ENCODE measurements at regions not wholly inside any gene's neighbourhood (a gene's known extent, or its start where the extent isn't known, plus 50 kb on each side); places are given as distances from the start of the nearest gene placed in this dataset.

DNA sequence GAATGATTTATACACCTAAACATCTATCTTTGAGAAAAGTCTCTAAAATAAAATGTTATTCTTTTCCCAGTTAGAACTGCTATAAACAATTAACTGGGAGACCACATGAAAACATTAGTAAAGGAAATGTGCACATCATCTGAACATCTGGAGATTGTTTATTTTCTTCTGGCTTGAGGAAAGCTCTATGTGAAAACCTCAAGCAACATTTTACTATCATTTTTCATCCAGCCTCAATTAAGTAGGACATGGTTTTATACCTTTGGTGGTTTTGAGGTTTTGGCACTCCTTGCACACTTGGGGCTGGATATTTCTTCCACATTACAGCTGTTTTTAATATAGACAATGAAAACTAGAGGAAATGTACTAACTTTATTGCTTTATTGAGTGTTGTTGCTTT, 609.5 kb upstream of the SLC8A1 start:
- H3K27ac ChIP-seq = no peak overlapping the region
- H3K9me3 ChIP-seq (ENCODE audit: severe bottlenecking) = no peaks in the 10 kb centered on the region
- TF ChIP-seq, protein P1, sequence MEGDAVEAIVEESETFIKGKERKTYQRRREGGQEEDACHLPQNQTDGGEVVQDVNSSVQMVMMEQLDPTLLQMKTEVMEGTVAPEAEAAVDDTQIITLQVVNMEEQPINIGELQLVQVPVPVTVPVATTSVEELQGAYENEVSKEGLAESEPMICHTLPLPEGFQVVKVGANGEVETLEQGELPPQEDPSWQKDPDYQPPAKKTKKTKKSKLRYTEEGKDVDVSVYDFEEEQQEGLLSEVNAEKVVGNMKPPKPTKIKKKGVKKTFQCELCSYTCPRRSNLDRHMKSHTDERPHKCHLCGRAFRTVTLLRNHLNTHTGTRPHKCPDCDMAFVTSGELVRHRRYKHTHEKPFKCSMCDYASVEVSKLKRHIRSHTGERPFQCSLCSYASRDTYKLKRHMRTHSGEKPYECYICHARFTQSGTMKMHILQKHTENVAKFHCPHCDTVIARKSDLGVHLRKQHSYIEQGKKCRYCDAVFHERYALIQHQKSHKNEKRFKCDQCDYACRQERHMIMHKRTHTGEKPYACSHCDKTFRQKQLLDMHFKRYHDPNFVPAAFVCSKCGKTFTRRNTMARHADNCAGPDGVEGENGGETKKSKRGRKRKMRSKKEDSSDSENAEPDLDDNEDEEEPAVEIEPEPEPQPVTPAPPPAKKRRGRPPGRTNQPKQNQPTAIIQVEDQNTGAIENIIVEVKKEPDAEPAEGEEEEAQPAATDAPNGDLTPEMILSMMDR (IDR thresholded peaks at IDR 0.05; ENCODE audit: low read depth, low read length) = no peak
- H3K4me3 ChIP-seq (ENCODE audit: low read depth, low read length) = no peak overlapping the region
- DNase-seq = no peak
- H3K27me3 ChIP-seq (ENCODE audit: insufficient read depth, low read depth, severe bottlenecking) = no peaks in the 10 kb centered on the region
- no peaks in the 10 kb centered on the region for H3K36me3 ChIP-seq

DNA sequence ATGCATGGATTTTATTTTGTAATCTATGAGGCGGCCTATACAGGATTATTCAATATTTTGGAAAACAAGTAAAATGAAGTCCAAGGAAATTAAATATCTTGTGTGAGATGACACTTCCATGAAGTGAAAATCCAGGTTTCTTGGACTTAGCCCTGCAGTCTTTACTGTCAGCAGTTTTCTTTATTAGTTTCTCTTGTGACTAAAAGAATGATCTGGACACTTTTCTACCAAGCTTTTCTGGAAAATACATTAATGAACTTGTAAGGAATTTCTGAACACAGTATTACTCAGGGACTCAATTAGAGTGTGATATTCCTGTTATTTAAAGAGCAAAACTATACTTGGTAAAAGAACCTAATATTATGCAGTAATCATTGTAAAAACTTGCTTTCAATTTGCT, 610.4 kb upstream of the SLC8A1 start:
- H3K27me3 ChIP-seq (ENCODE audit: insufficient read depth, low read depth, severe bottlenecking) = no peaks in the 10 kb centered on the region
- H3K4me3 ChIP-seq (ENCODE audit: low read depth, low read length) = no peak overlapping the region
- H3K9me3 ChIP-seq (ENCODE audit: severe bottlenecking) = no peaks in the 10 kb centered on the region
- no peak for DNase-seq
- no peaks in the 10 kb centered on the region for H3K36me3 ChIP-seq
- TF ChIP-seq, protein P1 (IDR thresholded peaks at IDR 0.05; ENCODE audit: low read depth, low read length) = no peak
- H3K27ac ChIP-seq = no peak overlapping the region

DNA sequence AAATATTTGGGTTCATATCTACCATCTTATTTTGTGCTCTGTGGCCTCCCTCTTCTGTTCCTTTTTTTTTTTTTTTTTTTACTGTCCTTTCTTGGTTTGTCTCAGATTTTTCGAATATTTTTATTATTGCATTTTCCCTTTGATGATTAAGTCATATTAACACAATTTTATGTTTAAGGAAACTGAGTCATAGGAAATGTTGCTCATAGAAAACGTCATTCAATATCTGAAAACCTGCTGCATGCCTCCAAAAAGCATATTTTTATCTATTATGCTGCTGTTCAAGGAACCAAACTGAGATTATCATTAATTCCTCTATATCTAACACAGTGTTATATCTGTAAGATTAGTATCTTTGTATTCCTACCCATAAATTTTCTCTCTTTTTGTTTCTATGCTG, 614.3 kb upstream of the SLC8A1 start:
- no peak overlapping the region for H3K4me3 ChIP-seq (ENCODE audit: low read depth, low read length)
- DNase-seq = no peak
- no peaks in the 10 kb centered on the region for H3K27me3 ChIP-seq (ENCODE audit: insufficient read depth, low read depth, severe bottlenecking)
- no peaks in the 10 kb centered on the region for H3K9me3 ChIP-seq (ENCODE audit: severe bottlenecking)
- no peak overlapping the region for H3K27ac ChIP-seq
- no peaks in the 10 kb centered on the region for H3K36me3 ChIP-seq
- TF ChIP-seq, protein P1 (IDR thresholded peaks at IDR 0.05; ENCODE audit: low read depth, low read length) = no peak

DNA sequence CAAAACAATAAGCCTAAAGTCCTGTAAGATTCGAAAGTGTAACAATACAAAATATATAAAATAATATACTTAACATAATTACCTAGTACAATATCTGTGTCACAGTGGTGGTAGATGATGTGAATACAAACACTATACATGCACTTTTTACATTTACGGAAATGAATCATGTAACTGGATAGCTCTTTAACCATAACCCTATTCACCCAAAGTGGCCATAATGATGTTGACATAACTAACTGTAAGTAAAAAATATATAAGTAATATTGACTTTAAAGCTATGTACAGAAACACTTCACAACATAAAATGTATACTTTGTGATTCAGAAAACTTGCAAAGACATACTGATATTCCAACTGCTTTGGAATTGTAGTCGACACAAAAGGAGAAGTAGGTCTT, 616.9 kb upstream of the SLC8A1 start:
- Histone ChIP-seq H3K36me3 (no peaks in the 10 kb centered on the region), H3K4me3 (ENCODE audit: low read depth, low read length) (no peak overlapping the region), H3K27ac (no peak overlapping the region), H3K9me3 (ENCODE audit: severe bottlenecking) (no peaks in the 10 kb centered on the region), H3K27me3 (ENCODE audit: insufficient read depth, low read depth, severe bottlenecking) (no peaks in the 10 kb centered on the region)
- TF ChIP-seq, protein P1 (IDR thresholded peaks at IDR 0.05; ENCODE audit: low read depth, low read length) = no peak
- DNase-seq = no peak

DNA sequence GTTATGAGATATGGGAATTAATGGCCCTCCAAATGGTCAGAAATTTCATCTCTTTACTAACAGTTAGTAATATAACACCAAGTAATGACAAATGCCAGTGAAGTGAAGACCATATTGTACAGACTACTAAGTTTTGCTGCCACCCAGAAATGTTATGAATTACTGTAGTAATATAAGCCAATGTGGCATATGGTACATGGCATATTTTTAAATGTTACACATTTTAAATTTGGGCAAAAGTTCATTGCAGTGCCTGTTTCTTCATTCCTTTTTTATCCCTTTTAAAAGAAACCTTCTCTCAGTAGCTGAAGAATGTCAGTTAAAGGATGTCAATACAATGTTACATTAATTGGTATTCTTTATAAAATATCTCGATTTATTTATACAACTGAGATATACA, 626.5 kb upstream of the SLC8A1 start:
- H3K27ac ChIP-seq = no peak overlapping the region
- H3K9me3 ChIP-seq (ENCODE audit: severe bottlenecking) = no peaks in the 10 kb centered on the region
- DNase-seq = no peak
- no peaks in the 10 kb centered on the region for H3K27me3 ChIP-seq (ENCODE audit: insufficient read depth, low read depth, severe bottlenecking)
- no peak overlapping the region for H3K4me3 ChIP-seq (ENCODE audit: low read depth, low read length)
- TF ChIP-seq, protein P1 (IDR thresholded peaks at IDR 0.05; ENCODE audit: low read depth, low read length) = no peak
- H3K36me3 ChIP-seq = no peaks in the 10 kb centered on the region

DNA sequence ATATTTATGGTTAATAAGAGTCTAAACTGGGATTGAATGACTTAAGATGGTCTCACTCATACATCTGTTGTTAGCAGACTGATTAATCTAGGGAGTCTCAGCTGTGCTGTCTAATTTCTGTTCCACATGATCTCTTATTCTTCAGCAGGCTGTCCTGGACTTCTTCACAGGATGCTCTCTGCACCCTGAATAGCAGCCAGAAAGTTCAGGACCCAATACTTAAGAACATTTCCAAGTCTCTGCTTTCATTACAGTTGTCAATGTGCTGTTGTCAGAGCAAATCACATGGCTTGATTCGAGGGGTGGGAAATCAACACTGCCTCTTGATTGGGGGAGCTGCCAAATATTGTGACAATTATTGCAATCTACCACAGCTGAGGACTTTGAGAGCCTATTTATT, 627.1 kb upstream of the SLC8A1 start:
- Histone ChIP-seq H3K4me3 (ENCODE audit: low read depth, low read length) (no peak overlapping the region), H3K9me3 (ENCODE audit: severe bottlenecking) (no peaks in the 10 kb centered on the region), H3K27me3 (ENCODE audit: insufficient read depth, low read depth, severe bottlenecking) (no peaks in the 10 kb centered on the region), H3K36me3 (no peaks in the 10 kb centered on the region), H3K27ac (no peak overlapping the region)
- DNase-seq = no peak
- TF ChIP-seq, protein P1 (IDR thresholded peaks at IDR 0.05; ENCODE audit: low read depth, low read length) = no peak
